ENCODE measurements at regions not wholly inside any gene's neighbourhood (a gene's known extent, or its start where the extent isn't known, plus 50 kb on each side); places are given as distances from the start of the nearest gene placed in this dataset.

- no peak for DNase-seq (ENCODE audit: low spot score)
These were observed 460.7 kb downstream of the MTX2 start for GRCh38 chr2:176729706-176730569.

- no peak for DNase-seq (ENCODE audit: low spot score)
These were observed 463.5 kb downstream of the MTX2 start for GRCh38 chr2:176732780-176733179.

GRCh38 chr2:176733698-176734430 is 464.6 kb downstream of the MTX2 start:
- DNase-seq (ENCODE audit: low spot score): no peak

GRCh38 chr2:176734868-176735267 is 465.6 kb downstream of the MTX2 start:
- no peak for DNase-seq (ENCODE audit: low spot score)

- DNase-seq (ENCODE audit: low spot score): no peak
These were observed 470.3 kb upstream of the HNRNPA3 start for GRCh38 chr2:176742271-176742670.

GRCh38 chr2:176743671-176744070 is 468.9 kb upstream of the HNRNPA3 start:
- DNase-seq (ENCODE audit: low spot score): no peak

- DNase-seq (ENCODE audit: low spot score): no peak
These were observed 468.4 kb upstream of the HNRNPA3 start for GRCh38 chr2:176744146-176744545.

- DNase-seq (ENCODE audit: low spot score): no peak
These were observed 466.9 kb upstream of the HNRNPA3 start for GRCh38 chr2:176745543-176746200.

GRCh38 chr2:176746411-176746810 is 466.2 kb upstream of the HNRNPA3 start:
- no peak for DNase-seq (ENCODE audit: low spot score)

GRCh38 chr2:176747506-176747905 is 465.1 kb upstream of the HNRNPA3 start:
- no peak for DNase-seq (ENCODE audit: low spot score)

GRCh38 chr2:176747928-176748327 is 464.7 kb upstream of the HNRNPA3 start:
- no peak for DNase-seq (ENCODE audit: low spot score)

- no peak for DNase-seq (ENCODE audit: low spot score)
These were observed 463.9 kb upstream of the HNRNPA3 start for GRCh38 chr2:176748662-176749061.

- DNase-seq (ENCODE audit: low spot score): no peak
These were observed 461.0 kb upstream of the HNRNPA3 start for GRCh38 chr2:176751314-176752227.

GRCh38 chr2:176752295-176752694 is 460.3 kb upstream of the HNRNPA3 start:
- DNase-seq (ENCODE audit: low spot score): no peak

GRCh38 chr2:176753205-176753604 is 459.4 kb upstream of the HNRNPA3 start:
- no peak for DNase-seq (ENCODE audit: low spot score)

- DNase-seq (ENCODE audit: low spot score): no peak
These were observed 458.7 kb upstream of the HNRNPA3 start for GRCh38 chr2:176753752-176754474.

- DNase-seq (ENCODE audit: low spot score): no peak
These were observed 457.0 kb upstream of the HNRNPA3 start for GRCh38 chr2:176755537-176756135.

GRCh38 chr2:176758426-176758825 is 454.2 kb upstream of the HNRNPA3 start:
- no peak for DNase-seq (ENCODE audit: low spot score)

- no peak for DNase-seq (ENCODE audit: low spot score)
These were observed 452.2 kb upstream of the HNRNPA3 start for GRCh38 chr2:176760439-176760838.

- no peak for DNase-seq (ENCODE audit: low spot score)
These were observed 449.5 kb upstream of the HNRNPA3 start for GRCh38 chr2:176763130-176763529.

Data from ecto neural progenitor cell (in vitro differentiated cells).